GM19035 (cell line): ENCODE measurements at regions not wholly inside any gene's neighbourhood (a gene's known extent, or its start where the extent isn't known, plus 50 kb on each side); places are given as distances from the start of the nearest gene placed in this dataset.
"Not testable (repeated sequence)": the region's sequence is repeated elsewhere in the genome, so short reads cannot be mapped to it uniquely, and the experiment has no call there.

Experiments
- ATAC-seq: cut with Tn5 transposase; IDR thresholded peaks from one replicate; pipeline ENCODE4 v1.9.1; 2021; ENCODE audit not compliant: unreplicated experiment

DNA sequence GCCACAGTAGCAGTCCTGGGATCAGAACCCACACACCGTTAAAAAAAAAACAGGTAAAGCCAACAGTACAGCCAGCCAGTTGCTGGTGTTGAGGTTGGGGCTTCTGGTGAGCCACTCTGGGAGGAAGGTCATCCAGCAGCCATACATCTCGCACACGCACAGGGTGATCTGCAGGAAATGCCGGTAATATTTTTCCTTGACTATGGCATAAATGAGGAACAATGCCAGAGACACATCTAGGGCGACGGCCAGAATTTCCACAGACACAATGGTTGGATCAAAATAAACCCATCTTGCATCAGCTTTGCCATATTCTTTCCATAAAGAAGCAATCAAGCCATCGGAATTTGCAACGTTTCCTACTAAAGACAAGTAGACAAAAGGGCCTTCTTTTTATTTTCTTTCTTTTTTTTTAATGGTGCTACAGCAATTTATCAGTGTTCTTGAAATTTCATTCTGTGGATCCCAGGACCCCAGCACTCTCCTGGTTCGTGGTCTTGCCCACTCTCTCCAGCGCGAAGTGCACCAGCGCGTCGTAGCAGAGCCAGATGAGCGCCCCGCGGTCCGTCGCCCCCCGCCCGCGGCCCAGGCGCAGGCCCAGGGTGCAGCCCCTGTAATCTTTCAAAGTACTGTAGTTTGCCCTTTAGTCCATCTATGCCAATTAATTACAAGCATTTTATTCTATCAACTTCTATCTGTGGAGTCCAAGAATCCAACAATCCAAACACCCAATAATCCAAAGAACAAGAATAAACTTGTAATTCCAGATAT lies 861.0 kb downstream of the CDH11 start:
- not testable (repeated sequence) for ATAC-seq

DNA sequence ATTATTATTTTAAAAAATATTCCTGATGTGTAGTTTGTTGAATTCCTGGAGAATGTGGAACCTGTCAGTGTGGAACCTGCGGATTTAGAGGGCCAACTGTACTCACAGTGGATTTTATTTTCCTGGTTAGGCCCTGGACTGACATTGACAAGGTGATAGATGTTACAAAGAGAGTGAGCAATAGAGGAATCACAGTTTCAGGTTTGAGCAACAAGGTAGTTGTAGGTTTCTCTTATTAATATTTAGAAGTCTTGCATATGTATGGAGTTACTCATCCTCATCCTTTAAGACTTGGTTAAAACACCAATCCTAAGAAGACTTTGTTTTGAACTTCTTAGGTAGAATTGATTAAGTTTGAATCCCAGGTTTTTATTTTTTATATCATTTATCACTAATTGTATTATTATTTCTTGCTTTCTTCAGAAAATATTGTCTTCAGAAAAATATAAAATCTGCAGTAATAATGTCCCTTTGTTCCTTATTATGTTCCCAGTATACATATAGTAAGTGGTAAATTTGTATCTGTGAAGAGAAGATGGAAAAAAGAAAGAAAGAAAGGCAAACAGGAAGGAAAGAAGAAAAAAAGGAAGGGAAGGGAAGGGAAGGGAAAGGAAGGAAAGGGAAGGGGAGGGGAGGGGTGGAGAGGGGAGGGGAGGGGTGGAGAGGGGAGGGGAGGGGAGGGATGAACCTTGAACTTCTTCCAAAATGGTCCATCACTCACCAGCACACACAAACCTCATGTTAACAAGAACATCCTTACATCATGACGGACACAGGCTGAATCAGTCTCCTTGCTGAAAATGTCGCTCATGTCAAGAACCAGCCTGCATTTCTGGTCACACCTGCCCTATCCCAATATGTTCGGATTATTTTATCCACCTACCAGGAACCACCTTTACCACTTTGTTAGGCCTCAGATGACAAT lies 867.2 kb downstream of the CDH11 start:
- ATAC-seq: no peak

DNA sequence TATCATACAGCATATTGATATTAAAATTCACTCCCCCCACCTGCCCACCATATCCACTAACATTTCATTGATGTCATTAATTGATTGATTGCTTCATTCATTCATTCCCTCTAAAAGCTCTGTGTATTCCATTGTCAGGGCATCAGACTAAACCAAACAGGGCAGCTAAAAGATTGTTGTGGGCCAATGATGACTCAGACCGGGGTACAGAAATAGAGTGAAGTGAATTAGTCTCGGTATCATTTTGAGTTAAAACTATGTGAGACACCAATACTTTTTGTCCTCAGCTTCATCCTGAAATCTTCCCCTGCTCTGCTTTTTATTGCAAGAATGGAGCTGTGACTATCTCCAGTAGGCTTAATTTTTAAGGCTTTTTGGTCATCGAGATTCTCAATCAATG lies 868.3 kb downstream of the CDH11 start:
- no peak for ATAC-seq

DNA sequence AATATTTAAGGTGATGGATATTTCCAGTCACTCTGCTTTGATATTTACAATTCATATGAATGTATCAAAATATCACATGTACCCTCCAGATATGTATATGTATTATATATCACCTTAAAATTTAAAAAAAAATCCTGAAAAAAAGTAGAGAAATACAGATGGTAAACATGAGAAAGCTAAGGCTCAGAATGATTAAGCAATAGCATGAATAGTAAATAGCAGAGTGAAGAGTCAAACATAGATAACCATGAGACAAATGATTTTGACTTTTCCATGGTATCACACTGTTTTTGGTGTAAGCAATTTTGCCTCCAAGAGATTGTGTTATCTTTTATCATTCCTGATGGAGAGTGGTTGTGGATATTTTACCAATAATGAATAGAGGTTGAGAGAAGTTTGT lies 868.8 kb downstream of the CDH11 start:
- no peak for ATAC-seq

DNA sequence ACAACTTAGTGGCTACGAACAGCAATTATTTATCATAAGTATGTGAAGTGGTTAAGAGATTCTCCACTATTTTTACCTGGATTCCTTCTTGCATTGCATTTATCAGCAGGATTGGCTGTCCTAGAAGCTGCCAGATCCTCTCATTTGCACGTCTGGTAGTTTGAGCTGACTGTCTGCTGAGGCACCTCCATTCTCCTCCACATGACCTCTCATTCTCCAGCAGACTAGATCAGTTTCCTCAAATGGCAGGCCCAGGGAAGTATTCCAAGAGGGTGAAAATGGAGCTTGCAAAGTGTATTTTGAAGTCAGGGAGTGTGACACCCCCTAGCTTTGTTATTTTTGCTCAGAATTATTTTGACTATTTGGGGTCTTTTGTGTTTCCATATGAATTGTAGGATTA lies 870.1 kb downstream of the CDH11 start:
- ATAC-seq: no peak

DNA sequence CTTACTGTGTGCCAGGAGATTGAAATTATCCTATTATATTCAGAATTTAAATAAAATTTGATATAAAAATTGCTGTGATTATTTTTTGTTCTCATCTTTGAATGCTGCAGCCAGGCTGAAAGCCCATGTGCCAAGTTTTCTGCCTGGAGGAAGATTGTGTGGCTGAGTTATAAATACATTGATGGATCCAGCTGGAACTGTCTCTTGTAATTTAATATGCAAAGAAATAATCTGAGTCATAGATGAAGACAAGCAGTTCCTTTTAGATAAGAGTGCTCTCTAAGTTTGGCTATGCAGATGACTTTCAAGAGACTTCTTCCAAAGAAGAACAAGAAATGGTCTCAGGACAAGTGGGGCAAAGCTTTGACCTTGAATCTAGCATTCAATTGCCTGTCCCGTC lies 871.0 kb downstream of the CDH11 start:
- ATAC-seq: no peak

DNA sequence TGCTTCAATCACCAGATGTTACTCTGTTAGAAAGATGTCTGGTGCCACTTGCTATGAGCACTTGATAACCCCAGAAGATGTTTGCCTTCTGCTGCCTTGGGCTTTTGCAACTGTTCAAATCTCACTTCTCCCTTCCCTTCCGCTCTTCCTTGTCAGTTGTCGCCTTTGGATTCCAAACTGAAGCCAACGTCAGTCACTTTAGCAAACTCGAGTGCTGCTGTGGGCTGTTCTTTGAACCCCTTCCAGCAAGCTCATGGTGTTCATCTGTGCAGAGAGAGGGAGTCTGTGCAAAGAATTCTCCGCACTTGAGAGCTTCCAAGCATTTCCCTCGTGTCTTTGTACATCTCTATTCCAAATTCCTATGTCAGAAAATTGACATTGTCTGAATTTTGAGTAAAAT lies 879.4 kb downstream of the CDH11 start:
- ATAC-seq: no peak

DNA sequence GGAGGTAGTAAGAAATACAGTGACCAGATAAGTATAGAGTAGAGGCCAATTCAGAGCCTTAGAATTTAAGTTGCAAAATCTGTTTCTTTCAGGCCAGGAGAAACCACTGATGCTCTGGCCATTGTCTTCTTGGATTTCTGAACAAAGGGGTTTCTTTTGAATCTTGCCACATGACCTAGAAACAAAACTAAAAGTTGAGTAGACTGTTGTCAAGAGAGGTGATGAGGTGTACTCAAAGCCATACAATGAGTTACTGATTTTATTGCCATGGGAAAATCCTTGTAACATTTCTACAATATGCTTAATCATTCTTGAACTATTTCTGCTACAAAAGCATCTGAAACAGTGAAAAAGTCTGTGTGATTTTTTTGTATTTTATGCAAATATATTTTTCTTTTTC lies 881.3 kb downstream of the CDH11 start:
- ATAC-seq: no peak

DNA sequence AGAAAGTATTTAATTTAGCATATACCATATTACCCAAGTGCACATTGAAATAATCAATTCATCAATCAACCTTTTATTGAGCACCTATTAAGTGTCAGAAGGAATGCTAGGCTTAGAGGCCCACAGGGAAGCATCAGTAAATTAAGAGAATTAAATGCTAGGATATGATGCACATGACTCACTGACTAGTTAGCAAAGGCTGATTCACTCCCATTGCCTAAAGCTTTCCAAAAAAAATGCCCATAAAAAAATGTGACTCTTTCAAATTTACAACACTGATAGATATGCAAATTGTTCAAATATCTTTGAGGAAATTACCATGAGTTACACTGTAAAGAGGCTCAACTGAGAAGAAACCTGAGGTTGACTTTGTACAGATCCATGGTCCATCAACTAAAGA lies 883.3 kb downstream of the CDH11 start:
- ATAC-seq: no peak

DNA sequence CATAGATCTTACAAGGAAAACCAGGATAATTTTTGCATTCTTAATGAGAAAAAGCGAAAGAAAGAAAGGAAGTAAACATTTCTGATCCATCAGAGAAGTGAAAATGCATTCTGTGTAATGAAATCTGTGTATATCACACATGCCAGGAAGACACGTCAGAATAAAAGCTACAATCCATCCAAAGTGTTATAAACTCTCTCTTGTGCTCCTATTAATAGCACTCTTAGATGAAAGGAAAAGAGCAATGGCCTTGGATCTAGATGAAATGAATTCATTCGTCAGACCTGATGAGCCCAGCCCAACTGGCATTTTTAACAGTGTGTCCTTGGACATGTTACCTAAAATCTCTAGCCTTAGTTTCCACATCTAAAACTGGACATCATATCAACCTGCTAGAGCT lies 885.5 kb downstream of the CDH11 start:
- no peak for ATAC-seq

DNA sequence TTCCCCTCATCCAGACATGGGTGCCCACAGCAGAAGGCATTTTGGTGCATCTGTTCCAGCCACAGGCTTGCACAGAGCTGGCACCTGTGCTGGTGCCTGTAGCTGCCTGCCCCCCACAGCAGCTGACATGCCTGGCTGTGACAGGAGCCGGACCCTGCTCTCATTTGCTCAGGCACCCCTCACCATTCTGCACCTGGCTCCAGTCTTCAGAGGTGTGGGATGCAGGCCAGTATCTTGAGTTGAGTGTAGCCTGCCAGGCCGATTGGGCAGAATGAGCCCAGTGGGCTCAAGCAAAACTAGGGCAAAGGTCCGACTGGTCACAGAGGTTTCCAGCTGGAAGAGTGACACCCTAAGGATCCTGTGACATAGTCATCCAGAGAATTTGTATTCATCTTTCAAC lies 887.7 kb downstream of the CDH11 start:
- ATAC-seq: no peak

DNA sequence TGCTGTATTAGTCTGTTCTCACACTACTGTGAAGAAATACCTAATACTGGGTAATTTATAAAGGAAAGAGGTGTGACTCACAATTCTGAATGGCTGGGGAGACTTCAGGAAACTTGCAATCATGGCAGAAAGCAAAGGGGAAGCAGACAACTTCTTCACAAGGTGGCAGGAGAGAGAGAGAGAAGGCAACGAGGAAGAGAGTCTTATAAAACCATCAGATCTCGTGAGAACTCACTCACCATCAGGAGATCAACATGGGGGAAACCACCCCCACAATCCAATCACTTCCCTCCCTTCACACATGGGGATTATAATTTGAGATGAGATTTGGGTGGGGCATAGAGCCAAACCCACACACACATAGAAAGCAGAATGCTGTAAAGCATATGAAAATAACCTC lies 896.2 kb downstream of the CDH11 start:
- ATAC-seq: no peak

DNA sequence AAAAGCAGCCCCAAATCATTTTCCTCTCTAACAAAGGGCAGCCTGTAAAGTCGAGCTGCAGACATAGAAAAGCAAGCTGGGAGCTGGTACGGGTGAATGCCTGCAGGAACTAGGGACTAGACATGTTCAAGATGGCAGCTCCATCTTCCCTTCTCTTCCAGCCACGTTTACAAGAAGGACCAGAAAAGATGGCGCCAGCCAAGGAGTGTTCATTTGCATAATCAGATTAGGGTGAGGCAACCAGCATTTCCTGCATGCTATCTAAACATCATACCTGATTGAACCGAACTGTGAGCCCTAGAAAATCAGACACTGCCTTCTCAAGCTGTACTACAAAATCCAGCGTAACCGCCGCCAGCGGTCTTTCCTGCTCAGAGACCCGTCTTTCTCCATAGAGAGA lies 896.8 kb downstream of the CDH11 start:
- ATAC-seq: no peak

DNA sequence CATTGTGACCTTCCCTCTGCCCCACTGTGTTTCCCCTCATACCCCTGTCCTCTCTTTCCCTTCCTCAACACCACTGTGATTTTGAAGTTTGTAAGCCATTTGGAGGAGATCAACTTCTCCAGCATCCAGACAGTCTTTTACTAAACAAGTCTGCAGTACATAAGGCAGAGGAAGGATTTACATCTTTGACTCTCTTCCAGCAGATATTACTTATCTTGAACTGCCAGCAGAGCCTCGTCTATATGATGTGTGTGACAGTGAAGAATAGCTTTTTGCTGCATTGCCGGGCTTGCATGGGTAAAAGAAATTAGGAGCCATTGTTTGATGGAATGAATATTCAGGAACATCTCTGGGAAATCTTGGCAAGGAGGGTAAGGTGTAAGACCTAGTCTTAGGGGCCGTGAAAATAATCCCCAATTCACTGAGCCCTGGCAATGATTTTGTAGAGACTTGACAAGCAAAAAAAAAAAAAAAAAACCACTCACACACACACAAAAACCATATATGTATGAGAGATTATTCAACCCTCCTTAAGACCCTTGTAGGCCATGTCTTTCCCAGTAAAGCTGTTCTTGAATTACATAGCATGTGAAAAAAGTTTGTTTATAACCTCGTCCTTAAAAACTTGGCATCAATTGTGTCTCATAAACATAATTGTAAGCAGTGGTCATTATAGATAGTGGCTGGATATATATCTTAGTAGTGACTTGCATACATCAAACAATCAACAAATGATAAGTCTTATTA lies 903.9 kb downstream of the CDH11 start:
- ATAC-seq: no peak

DNA sequence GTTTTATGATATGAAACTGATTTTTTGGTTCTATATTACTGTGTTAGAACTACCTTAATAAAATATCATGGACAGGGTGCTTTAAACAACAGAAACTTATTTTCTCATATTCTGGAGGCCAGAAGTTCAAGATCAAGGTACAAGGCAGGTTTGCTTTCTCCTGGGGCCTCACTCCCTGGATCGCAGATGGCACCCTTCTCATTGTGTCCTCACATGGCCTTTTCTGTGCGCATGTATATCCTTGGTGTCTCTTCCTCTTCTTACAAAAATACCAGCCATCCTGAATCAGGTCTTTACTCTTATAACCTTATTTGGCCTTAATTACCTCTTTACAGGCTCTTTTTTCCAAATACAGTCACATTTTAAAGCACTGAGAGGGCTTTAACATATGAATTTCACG lies 906.1 kb downstream of the CDH11 start:
- no peak for ATAC-seq

DNA sequence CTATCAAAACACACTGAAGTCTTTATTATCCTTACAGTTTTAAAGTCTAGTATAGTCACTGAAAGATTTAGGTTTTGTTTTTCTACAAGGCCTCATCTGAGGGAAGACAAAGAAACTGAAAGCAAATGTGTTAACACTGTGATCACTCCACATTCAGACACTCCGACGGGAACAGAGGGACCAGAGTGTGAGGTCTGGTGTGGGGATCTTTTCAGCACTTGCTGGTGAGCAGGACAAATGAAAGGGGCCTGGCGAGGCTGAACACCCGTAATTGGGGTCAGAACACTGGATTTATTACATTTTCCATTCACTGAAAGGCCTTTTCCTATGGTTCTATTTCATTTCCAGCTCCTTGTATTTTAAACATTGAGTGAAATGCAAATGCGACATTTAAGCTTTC lies 910.5 kb downstream of the CDH11 start:
- no peak for ATAC-seq

DNA sequence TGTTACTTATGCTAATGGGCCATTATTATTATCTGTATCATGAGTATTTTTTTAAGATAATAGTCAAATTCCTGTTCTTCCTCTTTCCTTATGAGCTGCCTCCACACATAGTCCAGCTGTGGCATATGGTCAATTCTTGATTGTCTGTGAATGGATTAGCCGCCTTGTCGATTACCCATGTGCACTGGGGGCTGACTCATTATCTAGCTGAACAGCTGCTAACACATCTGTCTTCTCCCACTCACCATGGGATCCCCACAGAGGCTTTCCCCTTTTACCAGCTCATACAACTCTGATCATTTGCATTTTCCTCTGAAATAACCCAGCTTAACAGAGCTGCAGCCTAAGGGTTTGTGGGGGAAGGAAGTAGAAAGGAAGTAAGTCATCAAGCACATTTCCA lies 915.0 kb downstream of the CDH11 start:
- ATAC-seq: no peak

DNA sequence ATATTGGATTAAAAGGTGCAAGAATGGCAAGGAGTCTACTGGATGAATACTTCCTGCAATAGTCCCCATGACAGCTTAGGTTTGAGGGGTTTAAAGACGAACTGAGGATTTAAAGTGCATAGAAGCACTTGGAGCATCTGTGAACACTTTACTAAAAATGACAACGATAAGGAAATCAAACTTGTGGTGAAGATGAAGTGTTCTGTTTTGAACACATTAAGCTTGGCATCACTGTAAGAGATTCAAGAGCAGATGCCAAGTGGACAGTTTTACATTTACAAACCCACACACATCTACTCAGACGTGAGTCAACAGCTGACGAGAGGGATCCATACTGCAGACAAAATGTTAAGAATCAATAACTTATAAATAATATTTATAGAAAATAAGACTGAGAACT lies 918.7 kb downstream of the CDH11 start:
- no peak for ATAC-seq

DNA sequence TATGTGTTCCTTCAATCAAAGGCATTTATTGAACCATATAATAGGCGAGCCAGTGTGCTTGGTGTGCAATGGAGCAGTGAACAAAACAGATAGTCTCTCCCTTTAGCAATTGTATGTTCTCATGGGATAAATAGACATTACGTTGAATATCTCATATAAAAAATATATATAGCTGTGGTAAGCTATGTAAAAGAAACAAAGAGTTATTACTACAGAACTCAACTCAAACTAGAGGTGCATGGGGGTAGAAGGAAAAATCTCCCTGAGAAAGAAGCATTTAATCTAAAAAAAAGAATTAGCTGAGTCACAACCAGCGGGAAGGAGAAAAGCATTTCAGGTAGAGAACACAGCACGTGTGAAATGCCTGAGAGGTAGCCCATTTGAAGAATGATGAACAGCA lies 919.3 kb downstream of the CDH11 start:
- no peak for ATAC-seq

DNA sequence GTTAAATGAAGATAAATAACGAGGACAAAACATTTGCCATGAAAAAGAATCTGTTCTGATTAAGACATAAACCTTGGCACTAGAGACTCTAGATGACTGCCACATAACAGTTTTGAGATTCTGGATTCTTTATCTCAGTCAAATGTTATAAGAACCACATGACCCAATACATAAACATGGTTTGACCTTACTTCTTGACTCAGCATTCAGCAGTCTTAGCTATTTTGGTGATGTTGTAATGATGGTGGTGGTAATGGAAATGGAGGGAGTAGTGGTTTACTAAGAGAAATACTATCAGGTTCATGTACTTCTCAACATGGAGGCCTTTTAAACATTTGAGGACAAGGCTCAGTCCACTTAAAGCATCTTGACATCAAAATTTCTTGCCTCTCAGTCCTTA lies 925.4 kb downstream of the CDH11 start:
- no peak for ATAC-seq

DNA sequence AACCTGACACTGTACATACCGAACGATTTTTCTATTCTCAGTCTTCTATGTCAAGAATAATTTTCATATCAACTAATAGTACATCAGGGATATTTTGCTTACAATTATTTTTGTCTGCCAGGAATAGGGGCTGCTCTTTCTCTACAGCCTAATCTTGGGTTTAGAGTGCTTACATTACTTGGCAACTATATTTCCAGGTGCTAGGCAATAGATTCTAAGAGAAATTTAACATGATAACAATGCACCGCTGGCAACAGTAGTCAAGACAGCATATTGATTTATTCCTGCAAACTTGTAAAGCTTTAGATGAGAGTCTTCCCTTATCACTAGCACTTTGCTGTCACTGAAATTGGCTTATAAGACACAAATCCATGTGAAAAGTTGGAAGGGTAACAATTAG lies 935.9 kb downstream of the CDH11 start:
- no peak for ATAC-seq

DNA sequence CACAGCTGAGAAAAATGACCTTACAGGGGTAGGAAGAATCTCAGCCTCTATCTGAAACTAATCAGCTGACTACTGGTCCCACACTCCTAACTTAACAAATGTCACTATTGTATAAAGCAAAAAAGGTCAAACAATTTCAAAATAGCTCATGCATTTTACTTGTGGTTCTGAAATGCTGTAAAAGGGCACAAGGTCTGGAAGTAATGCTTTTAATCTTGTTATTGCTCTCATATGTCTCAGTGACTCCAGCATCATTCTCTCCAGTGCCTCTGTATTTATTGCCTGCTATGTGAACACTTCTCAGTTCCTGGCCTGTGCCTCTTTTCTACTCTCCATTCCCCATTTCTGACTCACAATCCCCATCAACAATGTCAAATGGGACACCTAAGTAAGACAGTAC lies 937.7 kb downstream of the CDH11 start:
- no peak for ATAC-seq
